HUES64 (cell line): ENCODE measurements at regions not wholly inside any gene's neighbourhood (a gene's known extent, or its start where the extent isn't known, plus 50 kb on each side); places are given as distances from the start of the nearest gene placed in this dataset.

Source experiments
- H3K27ac ChIP-seq: 2 replicates; pipeline ENCODE4 v1.7.0; 2013; ENCODE audit warnings: low read depth, low read length, inconsistent platforms
- H3K27me3 ChIP-seq: 2 replicates; pipeline ENCODE4 v1.6.1; 2013; ENCODE audit warnings: mild to moderate bottlenecking, low read length; ENCODE audit not compliant: insufficient read depth
- H3K36me3 ChIP-seq: 2 replicates; pipeline ENCODE4 v1.6.1; 2013; ENCODE audit warnings: mild to moderate bottlenecking, low read length; ENCODE audit not compliant: insufficient read depth
- H3K4me1 ChIP-seq: 2 replicates; pipeline ENCODE4 v1.6.1; 2013; ENCODE audit warnings: mild to moderate bottlenecking, low read length, moderate library complexity; ENCODE audit not compliant: insufficient read depth
- H3K4me3 ChIP-seq: 2 replicates; pipeline ENCODE4 v1.5.1; 2013; ENCODE audit warnings: mild to moderate bottlenecking, low read length, moderate library complexity
- H3K9ac ChIP-seq: 2 replicates; pipeline ENCODE4 v1.6.1; 2013; ENCODE audit warnings: mild to moderate bottlenecking, low read depth, low read length
- H3K9me3 ChIP-seq: 2 replicates; pipeline ENCODE4 v1.6.1; 2013; ENCODE audit warnings: low read depth, low read length; ENCODE audit not compliant: insufficient read depth
- WGBS: fragments of 150-250, 120-280 bp; methylation state at CpG from one replicate; pipeline ENCODE4 v1.1.7; 2013; ENCODE audit warnings: missing lambda C conversion rate; 5-methylcytosine and 5-hydroxymethylcytosine counted together

DNA sequence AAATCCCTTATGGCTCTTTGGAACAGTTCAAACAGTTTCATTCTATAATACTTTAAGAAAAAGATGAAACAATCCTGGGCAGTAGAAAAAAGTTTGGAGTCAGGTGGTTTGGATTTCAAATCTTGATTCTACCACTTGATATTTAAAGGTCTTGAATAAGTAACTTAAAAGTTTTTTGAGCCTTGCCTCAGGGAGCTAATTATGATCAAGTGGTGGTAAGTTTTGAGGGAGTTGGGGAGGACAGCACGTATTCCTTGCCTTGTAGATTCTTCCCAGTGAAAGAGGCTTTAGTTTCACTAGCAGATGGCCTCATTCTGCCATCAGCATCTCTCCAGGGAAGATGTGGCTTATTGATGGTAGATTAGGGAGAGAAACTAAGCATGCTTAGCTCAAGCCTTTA, 168.4 kb upstream of the CSNK1A1L start:
- no peak overlapping the region for H3K9ac ChIP-seq
- H3K27me3 ChIP-seq = no peaks in the 10 kb centered on the region
- 97% methylated on average over 1 of the region's 1 CpG for WGBS
- H3K36me3 ChIP-seq = no peaks in the 10 kb centered on the region
- H3K9me3 ChIP-seq = peaks cover 4% of the 10 kb centered on the region
- no peaks in the 10 kb centered on the region for H3K4me1 ChIP-seq
- H3K27ac ChIP-seq = no peak overlapping the region
- H3K4me3 ChIP-seq = no peak overlapping the region

- no peak overlapping the region for H3K4me3 ChIP-seq
- no peak overlapping the region for H3K27ac ChIP-seq
- no peak overlapping the region for H3K9ac ChIP-seq
- no peaks in the 10 kb centered on the region for H3K36me3 ChIP-seq
- no peaks in the 10 kb centered on the region for H3K27me3 ChIP-seq
- no peaks in the 10 kb centered on the region for H3K4me1 ChIP-seq
- WGBS = 91% methylated on average over 5 of the region's 5 CpGs
- H3K9me3 ChIP-seq = no peaks in the 10 kb centered on the region
Measured at GRCh38 chr13:37270226-37271001, 164.9 kb upstream of the CSNK1A1L start.

DNA sequence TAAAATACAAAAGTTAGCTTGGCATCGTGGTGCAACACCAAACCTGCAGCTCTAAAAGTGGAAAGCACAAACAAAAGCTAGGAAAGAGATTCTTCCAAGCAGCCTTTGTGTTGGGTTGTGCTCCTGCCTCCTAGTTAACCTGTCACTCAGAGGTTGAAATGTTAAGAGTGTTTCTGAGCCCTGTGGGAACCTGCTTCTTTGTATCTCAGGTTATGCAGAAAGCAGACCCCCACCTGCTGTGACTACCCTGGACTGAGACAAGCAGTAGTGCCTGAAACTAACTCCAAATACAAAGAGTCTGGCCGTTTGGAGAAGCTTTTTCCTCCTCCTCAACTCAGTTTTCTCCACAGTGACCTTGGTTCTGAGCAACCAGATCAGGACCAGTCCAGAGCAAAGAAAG, 158.4 kb upstream of the CSNK1A1L start:
- Histone ChIP-seq H3K4me1 (no peaks in the 10 kb centered on the region; the same call in 1 of the 2 replicates), H3K36me3 (no peaks in the 10 kb centered on the region), H3K27me3 (no peaks in the 10 kb centered on the region), H3K9ac (no peak overlapping the region), H3K9me3 (peaks cover 19% of the 10 kb centered on the region), H3K27ac (no peak overlapping the region), H3K4me3 (no peak overlapping the region)
- WGBS = 58% methylated on average over 2 of the region's 2 CpGs

GRCh38 chr13:37257706-37258105, 152.2 kb upstream of the CSNK1A1L start:
- WGBS = 88% methylated on average over 1 of the region's 2 CpGs
- Histone ChIP-seq H3K27ac (no peak overlapping the region), H3K4me1 (no peaks in the 10 kb centered on the region), H3K4me3 (no peak overlapping the region), H3K27me3 (no peaks in the 10 kb centered on the region), H3K9me3 (peaks cover 19% of the 10 kb centered on the region), H3K9ac (no peak overlapping the region), H3K36me3 (no peaks in the 10 kb centered on the region)

- 100% methylated on average over 1 of the region's 1 CpG for whole genome bisulfite sequencing
- no peaks in the 10 kb centered on the region for H3K27me3 ChIP-seq
- no peaks in the 10 kb centered on the region for H3K4me1 ChIP-seq
- no peak overlapping the region for H3K4me3 ChIP-seq
- no peaks in the 10 kb centered on the region for H3K36me3 ChIP-seq
- H3K9me3 ChIP-seq = peaks cover 19% of the 10 kb centered on the region
- no peak overlapping the region for H3K27ac ChIP-seq
- H3K9ac ChIP-seq = no peak overlapping the region
Measured at GRCh38 chr13:37257051-37257450, 151.6 kb upstream of the CSNK1A1L start.

- H3K27me3 ChIP-seq = no peaks in the 10 kb centered on the region
- no peak overlapping the region for H3K27ac ChIP-seq
- no peak overlapping the region for H3K4me3 ChIP-seq
- whole genome bisulfite sequencing = 85% methylated on average over 4 of the region's 4 CpGs
- no peaks in the 10 kb centered on the region for H3K36me3 ChIP-seq
- no peak overlapping the region for H3K9ac ChIP-seq
- H3K9me3 ChIP-seq = peaks cover 12% of the 10 kb centered on the region
- no peaks in the 10 kb centered on the region for H3K4me1 ChIP-seq
Measured at GRCh38 chr13:37241786-37242185, 136.3 kb upstream of the CSNK1A1L start.

- no peak overlapping the region for H3K27ac ChIP-seq
- H3K36me3 ChIP-seq = no peaks in the 10 kb centered on the region
Measured at GRCh38 chr13:37230346-37230745, 124.9 kb upstream of the CSNK1A1L start.

DNA sequence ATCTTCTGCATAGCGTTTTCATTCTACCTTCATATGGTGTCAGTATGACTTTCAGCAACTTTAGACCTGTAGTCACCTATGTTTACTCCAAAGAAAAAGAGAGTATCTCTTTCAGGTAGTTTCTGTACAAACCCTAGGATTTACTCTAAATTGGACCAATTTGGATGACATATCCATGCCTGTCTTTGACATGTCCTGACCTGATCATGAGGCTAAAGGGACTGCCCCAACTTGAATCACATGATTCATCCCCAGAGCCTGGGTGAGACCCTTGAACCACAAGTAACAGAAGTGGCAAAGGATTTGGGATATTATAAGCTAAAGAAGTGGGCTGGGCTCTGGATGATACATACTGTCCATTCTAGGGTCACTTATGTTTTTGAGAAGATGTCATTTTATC, 124.5 kb upstream of the CSNK1A1L start:
- no peaks in the 10 kb centered on the region for H3K27me3 ChIP-seq
- no peaks in the 10 kb centered on the region for H3K36me3 ChIP-seq
- WGBS = 0% methylated on average over 1 of the region's 1 CpG
- no peak overlapping the region for H3K9ac ChIP-seq
- H3K9me3 ChIP-seq = no peaks in the 10 kb centered on the region
- H3K27ac ChIP-seq = no peak overlapping the region
- H3K4me1 ChIP-seq = no peaks in the 10 kb centered on the region
- no peak overlapping the region for H3K4me3 ChIP-seq

More at GRCh38 chr13:37230346-37230745, 124.9 kb upstream of the CSNK1A1L start:
- Histone ChIP-seq H3K4me3 (no peak overlapping the region), H3K4me1 (no peaks in the 10 kb centered on the region), H3K9ac (no peak overlapping the region), H3K27me3 (no peaks in the 10 kb centered on the region), H3K9me3 (no peaks in the 10 kb centered on the region)

GRCh38 chr13:37226971-37227370, 121.5 kb upstream of the CSNK1A1L start:
- no peak overlapping the region for H3K27ac ChIP-seq
- H3K4me1 ChIP-seq = no peaks in the 10 kb centered on the region
- no peak overlapping the region for H3K4me3 ChIP-seq
- no peaks in the 10 kb centered on the region for H3K27me3 ChIP-seq
- no peak overlapping the region for H3K9ac ChIP-seq
- H3K9me3 ChIP-seq = no peaks in the 10 kb centered on the region
- 92% methylated on average over 4 of the region's 4 CpGs for WGBS
- no peaks in the 10 kb centered on the region for H3K36me3 ChIP-seq

- Histone ChIP-seq H3K36me3 (no peaks in the 10 kb centered on the region), H3K9ac (no peak overlapping the region)
Measured at GRCh38 chr13:37225414-37226070, 120.1 kb upstream of the CSNK1A1L start.

GRCh38 chr13:37216331-37216730, 110.9 kb upstream of the CSNK1A1L start:
- no CpG with 5 or more reads among the region's 1 CpG for WGBS
- H3K4me1 ChIP-seq = peaks cover 3% of the 10 kb centered on the region; the same call in 1 of the 2 replicates
- no peak overlapping the region for H3K9ac ChIP-seq
- no peaks in the 10 kb centered on the region for H3K36me3 ChIP-seq
- H3K4me3 ChIP-seq = no peak overlapping the region
- H3K27me3 ChIP-seq = no peaks in the 10 kb centered on the region
- H3K27ac ChIP-seq = no peak overlapping the region
- no peaks in the 10 kb centered on the region for H3K9me3 ChIP-seq

More at GRCh38 chr13:37225414-37226070, 120.1 kb upstream of the CSNK1A1L start:
- Histone ChIP-seq H3K4me1 (no peaks in the 10 kb centered on the region), H3K4me3 (no peak overlapping the region), H3K9me3 (no peaks in the 10 kb centered on the region), H3K27me3 (no peaks in the 10 kb centered on the region), H3K27ac (no peak overlapping the region)
- WGBS = 98% methylated on average over 1 of the region's 1 CpG
